Gastroesophageal sphincter (tissue), 4 donors: ENCODE measurements at regions not wholly inside any gene's neighbourhood (a gene's known extent, or its start where the extent isn't known, plus 50 kb on each side); places are given as distances from the start of the nearest gene placed in this dataset.

Experiments
- ATAC-seq: fragments of 150-250 bp; one replicate; pipeline ENCODE4 v1.9.1; 2016; ENCODE audit warnings: mild to moderate bottlenecking, moderate library complexity
- H3K27ac ChIP-seq, 4 donors: fragments of 200-600 bp; sonication (generic) in 3 of 4; 1 replicate in 3 of 4; 2 replicates in 1 of 4; pipeline ENCODE4 v1.5.1; 2016 to 2019
- H3K27me3 ChIP-seq: fragments of 200-600 bp; sonication (generic); one replicate; pipeline ENCODE4 v1.5.1; 2019
- H3K36me3 ChIP-seq, 2 donors: fragments of 200-600 bp; sonication (generic); one replicate each; pipeline ENCODE4 v1.5.1; 2019; ENCODE audit warnings: control low read depth in 1 of 2
- H3K4me1 ChIP-seq, 3 donors: fragments of 200-600 bp; sonication (generic); 1 replicate in 2 of 3; 2 replicates in 1 of 3; pipeline ENCODE4 v1.5.1; 2016 to 2019; ENCODE audit warnings: control low read depth in 2 of 3
- H3K4me3 ChIP-seq, 2 donors: fragments of 200-600 bp; sonication (generic); one replicate each; pipeline ENCODE4 v1.5.1; 2019; ENCODE audit warnings: mild to moderate bottlenecking in 1 of 2, moderate library complexity in 1 of 2
- H3K9me3 ChIP-seq, 3 donors: fragments of 200-600 bp; sonication (generic); one replicate each; pipeline ENCODE4 v1.5.1; 2017 to 2019; ENCODE audit warnings: control low read depth in 2 of 3
- CTCF ChIP-seq, 4 experiments: fragments of 200-600 bp in 2 of 4; fragments of 450-650 bp in 2 of 4; sonication (generic) in 1 of 4; IDR thresholded peaks; one replicate each; pipeline ENCODE4 v1.5.1; 2017 to 2019; ENCODE audit warnings: antibody characterized with exemption in 4 of 4, mild to moderate bottlenecking in 2 of 4, moderate library complexity in 2 of 4
- EP300 ChIP-seq: sonication (generic); formaldehyde crosslinking; IDR thresholded peaks from one replicate; pipeline ENCODE4 v1.6.1; 2017; ENCODE audit warnings: antibody characterized with exemption, mild to moderate bottlenecking
- POLR2A ChIP-seq, 2 donors: fragments of 450-650 bp; IDR thresholded peaks; one replicate each; pipeline ENCODE4 v1.6.1; 2017; ENCODE audit warnings: antibody characterized with exemption in 2 of 2, mild to moderate bottlenecking in 2 of 2, moderate library complexity in 1 of 2
- POLR2AphosphoS5 ChIP-seq: sonication (generic); formaldehyde crosslinking; IDR thresholded peaks from one replicate; pipeline ENCODE4 v1.6.1; 2017; ENCODE audit warnings: antibody characterized with exemption
- WGBS, 2 donors: methylation state at CpG; one replicate each; pipeline ENCODE4 v1.1.5; 2018; ENCODE audit warnings: low coverage in 1 of 2; 5-methylcytosine and 5-hydroxymethylcytosine counted together

GRCh38 chr2:190138032-190138431, 75.5 kb upstream of the MSTN start:
- Histone ChIP-seq H3K4me3 (no peak overlapping the region), H3K27me3 (no peaks in the 10 kb centered on the region), H3K4me1 (no peaks in the 10 kb centered on the region), H3K9me3 (no peaks in the 10 kb centered on the region), H3K27ac (no peak overlapping the region), H3K36me3 (no peaks in the 10 kb centered on the region)
- 100% methylated on average over 1 of the region's 1 CpG for WGBS, 2 donors
- TF ChIP-seq CTCF (IDR thresholded peaks at IDR 0.05) (no peak), POLR2A (IDR thresholded peaks at IDR 0.05) (no peak)
- no peak for ATAC-seq

- H3K4me1 ChIP-seq, result no peaks in the 10 kb centered on the region
- TF ChIP-seq CTCF (IDR thresholded peaks at IDR 0.05) (no peak), POLR2AphosphoS5 (no peak), POLR2A (IDR thresholded peaks at IDR 0.05) (no peak), EP300 (no peak)
- 63 to 70% methylated on average over 2 of the region's 2 CpGs for WGBS, 2 donors
- H3K36me3 ChIP-seq, result no peaks in the 10 kb centered on the region
- H3K27me3 ChIP-seq, result no peaks in the 10 kb centered on the region
- H3K27ac ChIP-seq, result no peak overlapping the region
- no peak overlapping the region for H3K4me3 ChIP-seq
- H3K9me3 ChIP-seq, result no peaks in the 10 kb centered on the region
- no peak for ATAC-seq
Measured at GRCh38 chr2:190137561-190137960, 75.0 kb upstream of the MSTN start.

GRCh38 chr2:190136825-190137224, 74.3 kb upstream of the MSTN start:
- 94 to 100% methylated on average over 2 of the region's 2 CpGs for whole genome bisulfite sequencing, 2 donors
- Histone ChIP-seq H3K4me1 (no peaks in the 10 kb centered on the region), H3K27me3 (no peaks in the 10 kb centered on the region), H3K9me3 (no peaks in the 10 kb centered on the region), H3K36me3 (no peaks in the 10 kb centered on the region), H3K4me3 (no peak overlapping the region), H3K27ac (no peak overlapping the region)
- ATAC-seq, result no peak
- TF ChIP-seq EP300 (no peak), CTCF (IDR thresholded peaks at IDR 0.05) (no peak), POLR2A (IDR thresholded peaks at IDR 0.05) (no peak), POLR2AphosphoS5 (no peak)

DNA sequence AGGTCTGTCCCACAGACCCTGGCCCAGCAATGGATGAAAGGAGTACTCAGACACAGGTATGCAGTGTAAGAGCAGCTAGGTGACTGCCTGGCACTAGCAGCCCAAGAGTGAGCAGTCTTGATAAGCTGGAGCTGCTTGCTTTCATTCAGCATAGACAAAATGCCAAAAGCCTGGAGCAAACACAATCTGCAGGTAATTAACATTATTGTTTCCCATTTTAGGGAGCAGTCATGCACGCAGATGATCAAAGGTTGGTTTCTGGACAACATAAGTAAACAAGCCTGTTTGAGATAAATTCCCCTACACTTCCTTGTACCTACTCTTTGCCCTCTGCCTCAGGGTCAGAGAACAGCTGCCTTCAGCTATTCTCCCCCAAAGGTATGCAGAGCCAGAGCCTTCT, 73.7 kb upstream of the MSTN start:
- Histone ChIP-seq H3K4me1 (no peaks in the 10 kb centered on the region), H3K4me3 (no peak overlapping the region), H3K36me3 (no peaks in the 10 kb centered on the region), H3K27me3 (no peaks in the 10 kb centered on the region), H3K27ac (no peak overlapping the region), H3K9me3 (no peaks in the 10 kb centered on the region)
- TF ChIP-seq CTCF (IDR thresholded peaks at IDR 0.05), result no peak
- no peak for TF ChIP-seq POLR2A (IDR thresholded peaks at IDR 0.05)
- no peak for TF ChIP-seq POLR2AphosphoS5
- no peak for TF ChIP-seq EP300
- 100% methylated on average over 1 of the region's 1 CpG; no CpG with 5 or more reads in 1 of the 2 donors for WGBS, 2 donors
- ATAC-seq, result no peak

- no peaks in the 10 kb centered on the region for H3K36me3 ChIP-seq
- 100% methylated on average over 1 of the region's 1 CpG for WGBS, 2 donors
- no peaks in the 10 kb centered on the region for H3K4me1 ChIP-seq
- no peaks in the 10 kb centered on the region for H3K9me3 ChIP-seq
- H3K4me3 ChIP-seq, result no peak overlapping the region
- no peaks in the 10 kb centered on the region for H3K27me3 ChIP-seq
- no peak overlapping the region for H3K27ac ChIP-seq
- TF ChIP-seq EP300, result no peak
- no peak for TF ChIP-seq POLR2A (IDR thresholded peaks at IDR 0.05)
- TF ChIP-seq CTCF (IDR thresholded peaks at IDR 0.05), result no peak
- TF ChIP-seq POLR2AphosphoS5, result no peak
- no peak for ATAC-seq
Measured at GRCh38 chr2:190129421-190130199, 67.1 kb upstream of the MSTN start.
